ENCODE measurements at regions not wholly inside any gene's neighbourhood (a gene's known extent, or its start where the extent isn't known, plus 50 kb on each side); places are given as distances from the start of the nearest gene placed in this dataset.
"Not testable (repeated sequence)": the region's sequence is repeated elsewhere in the genome, so short reads cannot be mapped to it uniquely, and the experiment has no call there.

GRCh38 chr16:11412175-11412904, 67.1 kb downstream of the RMI2 start:
- H3K9me3 Mint-ChIP-seq, result no peaks in the 10 kb centered on the region
- no peak for ATAC-seq

DNA sequence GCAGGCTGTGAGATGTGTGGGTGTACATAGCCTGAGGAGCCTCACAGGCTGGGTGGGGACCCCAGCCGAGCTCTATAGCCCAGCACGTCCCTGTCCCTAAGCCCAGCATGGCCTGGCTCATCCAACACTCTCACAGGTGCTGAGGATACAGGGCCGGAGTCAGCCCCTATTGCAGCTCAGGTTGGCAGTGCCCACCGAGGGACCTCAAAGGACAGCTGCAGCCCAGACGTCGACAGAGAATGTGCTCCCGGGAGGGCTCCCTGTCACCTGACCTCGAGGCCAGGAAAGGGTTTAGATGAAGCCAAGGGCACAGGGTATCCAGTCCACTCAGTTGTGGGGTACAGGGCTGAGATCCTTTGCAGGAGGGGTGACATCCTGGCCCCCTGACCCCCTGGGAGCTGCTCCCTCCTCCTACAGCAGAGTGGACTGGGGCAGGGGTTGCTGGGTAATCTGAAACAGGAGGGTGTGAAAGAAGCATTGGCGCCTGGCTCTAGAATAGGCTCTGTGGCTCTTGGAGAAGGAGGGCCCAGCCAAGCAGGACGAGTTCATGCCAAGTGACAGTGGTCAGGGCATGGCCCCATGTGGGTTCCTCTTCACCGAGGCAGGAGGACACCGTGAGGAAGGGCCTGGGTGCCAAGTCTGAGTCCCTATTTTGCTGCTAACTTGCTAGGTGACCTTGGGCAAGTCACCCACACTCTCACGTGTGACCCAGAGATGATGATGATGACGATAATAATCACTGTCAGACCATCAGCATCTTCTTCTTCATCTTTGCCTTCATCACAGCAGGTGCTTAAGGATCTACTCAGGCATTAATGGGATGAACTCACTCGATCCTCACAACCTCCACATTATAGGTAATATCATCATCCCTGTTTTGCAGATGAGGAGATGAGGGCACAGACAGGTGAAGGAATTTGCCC, 68.0 kb downstream of the RMI2 start:
- H3K9me3 Mint-ChIP-seq, result no peaks in the 10 kb centered on the region
- no peak for ATAC-seq
- no peak overlapping the region for H3K27ac Mint-ChIP-seq
- H3K4me3 Mint-ChIP-seq, result no peak overlapping the region
- no peaks in the 10 kb centered on the region for H3K36me3 Mint-ChIP-seq
- H3K4me1 Mint-ChIP-seq, result peaks cover 7% of the 10 kb centered on the region
- no peaks in the 10 kb centered on the region for H3K27me3 Mint-ChIP-seq

More at GRCh38 chr16:11412175-11412904, 67.1 kb downstream of the RMI2 start:
- peaks cover 9% of the 10 kb centered on the region for H3K4me1 Mint-ChIP-seq
- H3K36me3 Mint-ChIP-seq, result no peaks in the 10 kb centered on the region
- no peak overlapping the region for H3K4me3 Mint-ChIP-seq
- no peak overlapping the region for H3K27ac Mint-ChIP-seq
- no peaks in the 10 kb centered on the region for H3K27me3 Mint-ChIP-seq

DNA sequence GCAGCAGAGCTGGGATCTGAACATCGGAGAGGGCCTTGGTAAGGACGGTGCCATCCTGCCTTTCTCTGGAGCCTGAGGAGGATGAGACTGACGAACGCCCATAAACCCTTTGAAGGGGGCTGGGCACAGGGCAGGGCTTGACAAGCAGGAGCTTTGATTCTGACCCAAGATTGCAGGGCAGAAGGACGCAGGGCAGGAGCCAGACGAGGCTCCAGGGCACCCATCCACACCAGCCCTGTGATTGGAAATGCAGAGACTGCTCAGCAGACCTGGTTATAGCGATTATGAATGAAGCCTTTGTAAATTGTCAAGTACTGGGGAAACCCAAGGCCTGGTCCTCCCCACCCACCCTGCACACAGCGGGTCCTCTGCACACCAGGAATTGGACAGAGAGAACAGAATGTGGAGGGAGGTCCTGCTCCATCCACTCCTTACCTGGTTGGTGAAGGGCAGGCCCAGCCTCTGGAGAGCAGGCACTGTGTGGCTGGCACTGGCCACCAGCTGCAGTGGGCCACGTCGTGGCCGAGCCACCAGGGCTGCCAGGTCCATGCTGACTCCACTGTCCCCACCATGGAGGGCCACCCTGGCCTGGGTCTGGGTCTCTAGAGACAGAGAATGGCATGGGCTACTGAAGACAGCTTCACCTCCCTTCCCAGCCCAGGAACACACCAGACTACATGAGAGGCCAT, 68.8 kb downstream of the RMI2 start:
- peaks cover 7% of the 10 kb centered on the region for H3K4me1 Mint-ChIP-seq
- no peaks in the 10 kb centered on the region for H3K9me3 Mint-ChIP-seq
- no peaks in the 10 kb centered on the region for H3K27me3 Mint-ChIP-seq
- peak; percentile 22 for ATAC-seq
- no peak overlapping the region for H3K4me3 Mint-ChIP-seq
- H3K36me3 Mint-ChIP-seq, result no peaks in the 10 kb centered on the region
- no peak overlapping the region for H3K27ac Mint-ChIP-seq

- no peaks in the 10 kb centered on the region for H3K27me3 Mint-ChIP-seq
- no peaks in the 10 kb centered on the region for H3K9me3 Mint-ChIP-seq
- peaks cover 7% of the 10 kb centered on the region for H3K4me1 Mint-ChIP-seq
Measured at GRCh38 chr16:11414815-11415775, 69.8 kb downstream of the RMI2 start.

GRCh38 chr16:11416228-11417001, 71.2 kb downstream of the RMI2 start:
- no peak for ATAC-seq
- no peak overlapping the region for H3K27ac Mint-ChIP-seq

More at GRCh38 chr16:11414815-11415775, 69.8 kb downstream of the RMI2 start:
- Mint-ChIP-seq H3K27ac (no peak overlapping the region), H3K4me3 (no peak overlapping the region), H3K36me3 (no peaks in the 10 kb centered on the region)
- ATAC-seq, result no peak

GRCh38 chr16:11417487-11417886, 72.2 kb downstream of the RMI2 start:
- H3K9me3 Mint-ChIP-seq, result no peaks in the 10 kb centered on the region
- H3K36me3 Mint-ChIP-seq, result no peaks in the 10 kb centered on the region
- no peak overlapping the region for H3K27ac Mint-ChIP-seq
- no peak for ATAC-seq
- H3K4me3 Mint-ChIP-seq, result no peak overlapping the region
- no peaks in the 10 kb centered on the region for H3K4me1 Mint-ChIP-seq
- H3K27me3 Mint-ChIP-seq, result peaks cover 7% of the 10 kb centered on the region

More at GRCh38 chr16:11416228-11417001, 71.2 kb downstream of the RMI2 start:
- H3K36me3 Mint-ChIP-seq, result no peaks in the 10 kb centered on the region
- no peaks in the 10 kb centered on the region for H3K27me3 Mint-ChIP-seq
- H3K4me3 Mint-ChIP-seq, result no peak overlapping the region
- no peaks in the 10 kb centered on the region for H3K9me3 Mint-ChIP-seq
- peaks cover 7% of the 10 kb centered on the region for H3K4me1 Mint-ChIP-seq

GRCh38 chr16:11418506-11418905, 73.2 kb downstream of the RMI2 start:
- Mint-ChIP-seq H3K4me3 (no peak overlapping the region), H3K4me1 (peaks cover 8% of the 10 kb centered on the region), H3K27me3 (peaks cover 17% of the 10 kb centered on the region), H3K36me3 (no peaks in the 10 kb centered on the region), H3K9me3 (no peaks in the 10 kb centered on the region), H3K27ac (no peak overlapping the region)
- no peak for ATAC-seq

DNA sequence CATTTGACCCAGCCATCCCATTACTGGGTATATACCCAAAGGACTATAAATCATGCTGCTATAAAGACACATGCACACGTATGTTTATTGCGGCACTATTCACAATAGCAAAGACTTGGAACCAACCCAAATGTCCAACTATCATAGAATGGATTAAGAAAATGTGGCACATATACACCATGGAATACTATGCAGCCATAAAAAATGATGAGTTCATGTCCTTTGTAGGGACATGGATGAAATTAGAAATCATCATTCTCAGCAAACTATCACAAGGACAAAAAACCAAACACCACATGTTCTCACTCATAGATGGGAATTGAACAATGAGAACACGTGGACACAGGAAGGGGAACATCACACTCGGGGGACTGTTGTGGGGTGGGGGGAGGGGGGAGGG, 74.8 kb downstream of the RMI2 start:
- H3K4me3 Mint-ChIP-seq, H3K36me3 Mint-ChIP-seq, H3K9me3 Mint-ChIP-seq, ATAC-seq, H3K27ac Mint-ChIP-seq: not testable (repeated sequence)
- H3K27me3 Mint-ChIP-seq, result peaks cover 29% of the 10 kb centered on the region
- H3K4me1 Mint-ChIP-seq, result peaks cover 16% of the 10 kb centered on the region

DNA sequence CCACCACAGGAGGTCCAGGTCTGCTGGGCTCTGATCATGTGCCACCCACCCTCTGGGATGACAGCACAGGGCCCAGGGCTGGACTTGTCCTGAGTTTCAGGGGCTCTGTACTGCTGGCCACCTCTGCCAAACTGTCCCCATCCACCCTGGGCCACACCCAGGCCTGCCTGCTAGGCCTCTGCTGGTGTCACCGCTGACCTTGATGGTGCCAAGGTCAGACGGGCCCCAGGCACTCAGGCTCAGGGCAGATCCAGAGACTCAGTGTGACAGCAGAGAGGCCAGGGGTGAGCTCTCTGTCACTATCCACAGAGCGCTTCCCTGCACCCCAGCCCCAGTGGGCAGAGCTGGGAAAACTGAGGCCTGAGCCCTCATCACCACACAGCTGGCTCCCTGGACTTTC, 75.6 kb downstream of the RMI2 start:
- peaks cover 16% of the 10 kb centered on the region for H3K4me1 Mint-ChIP-seq
- H3K4me3 Mint-ChIP-seq, result no peak overlapping the region
- no peak for ATAC-seq
- peaks cover 29% of the 10 kb centered on the region for H3K27me3 Mint-ChIP-seq
- no peak overlapping the region for H3K27ac Mint-ChIP-seq
- H3K9me3 Mint-ChIP-seq, result no peaks in the 10 kb centered on the region
- no peaks in the 10 kb centered on the region for H3K36me3 Mint-ChIP-seq

DNA sequence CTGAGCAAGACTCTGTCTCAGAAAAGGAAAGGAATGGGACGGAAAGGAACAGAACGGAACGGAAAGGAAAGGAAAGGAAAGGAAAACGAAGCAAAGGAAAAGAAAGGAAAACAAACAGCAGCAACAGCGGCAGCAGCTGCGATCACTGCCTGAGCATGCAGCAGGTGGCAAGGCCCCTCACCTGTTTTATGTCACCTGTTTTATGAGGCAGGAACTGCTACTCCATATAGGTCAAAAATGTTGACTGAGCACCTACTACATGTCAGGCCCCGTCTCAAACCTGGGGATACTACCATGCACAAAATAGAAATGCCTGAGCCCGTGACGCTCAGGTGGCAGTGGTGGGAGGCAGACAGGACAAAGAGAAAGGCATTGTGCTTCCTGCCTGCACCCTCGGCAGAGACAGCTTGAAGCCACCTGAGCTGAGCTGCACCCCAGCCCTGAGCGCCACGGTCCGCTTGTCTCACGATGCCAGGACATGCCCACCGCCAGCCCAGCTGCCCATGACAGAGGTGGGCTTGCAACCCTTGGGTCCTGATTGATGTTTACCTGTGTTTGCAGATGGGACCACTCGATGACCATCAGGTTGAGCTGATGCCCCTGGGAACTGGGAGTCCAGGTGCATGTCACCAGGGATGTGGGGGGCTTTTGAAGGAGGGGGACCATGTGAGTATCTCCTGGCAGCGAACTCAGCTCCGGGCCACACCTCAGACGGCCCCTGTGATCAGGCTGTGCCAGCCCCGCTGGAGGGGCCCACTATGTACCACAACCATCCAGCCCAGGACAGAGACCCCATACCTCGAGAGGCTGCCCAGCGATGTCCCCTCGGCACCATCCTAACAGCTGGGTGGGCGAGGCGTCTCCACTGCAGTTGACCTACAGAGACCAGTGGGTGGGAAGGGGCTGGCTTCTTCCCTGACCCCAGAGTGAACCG, 77.4 kb downstream of the RMI2 start:
- Mint-ChIP-seq H3K36me3 (no peaks in the 10 kb centered on the region), H3K9me3 (no peaks in the 10 kb centered on the region), H3K27ac (no peak overlapping the region), H3K4me3 (no peak overlapping the region), H3K27me3 (peaks cover 29% of the 10 kb centered on the region), H3K4me1 (peaks cover 16% of the 10 kb centered on the region)
- ATAC-seq, result no peak

GRCh38 chr16:11423315-11424117, 78.3 kb downstream of the RMI2 start:
- H3K9me3 Mint-ChIP-seq, result no peaks in the 10 kb centered on the region
- H3K36me3 Mint-ChIP-seq, result no peaks in the 10 kb centered on the region
- H3K27me3 Mint-ChIP-seq, result peaks cover 29% of the 10 kb centered on the region
- peak; percentile 94 for ATAC-seq
- peaks cover 16% of the 10 kb centered on the region for H3K4me1 Mint-ChIP-seq
- no peak overlapping the region for H3K4me3 Mint-ChIP-seq
- H3K27ac Mint-ChIP-seq, result no peak overlapping the region

DNA sequence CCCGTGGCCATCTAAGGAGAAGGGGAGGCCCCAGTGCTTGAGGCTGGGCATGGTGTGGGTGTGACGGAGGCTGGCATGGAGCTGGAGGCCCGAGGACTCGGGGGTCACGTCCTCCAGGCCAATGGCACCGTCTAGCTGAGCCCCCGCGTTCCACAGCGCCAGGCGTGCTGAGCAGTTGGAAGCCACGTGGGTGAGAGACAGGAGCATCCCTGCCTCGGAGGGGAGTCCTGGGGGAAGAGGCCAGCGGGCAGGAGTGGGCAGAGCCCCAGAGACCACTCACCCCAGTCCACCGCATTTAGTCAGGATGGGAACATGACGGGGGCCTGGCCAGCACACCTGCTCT, 78.8 kb downstream of the RMI2 start:
- H3K27me3 Mint-ChIP-seq, result peaks cover 29% of the 10 kb centered on the region
- no peaks in the 10 kb centered on the region for H3K36me3 Mint-ChIP-seq
- H3K4me1 Mint-ChIP-seq, result peaks cover 16% of the 10 kb centered on the region
- ATAC-seq, result no peak
- H3K4me3 Mint-ChIP-seq, result no peak overlapping the region
- H3K27ac Mint-ChIP-seq, result no peak overlapping the region
- H3K9me3 Mint-ChIP-seq, result no peaks in the 10 kb centered on the region
